IPS-18c (cell line): ENCODE measurements at regions not wholly inside any gene's neighbourhood (a gene's known extent, or its start where the extent isn't known, plus 50 kb on each side); places are given as distances from the start of the nearest gene placed in this dataset.
"Not testable (repeated sequence)": the region's sequence is repeated elsewhere in the genome, so short reads cannot be mapped to it uniquely, and the experiment has no call there.

Source experiments
- H3K4me3 ChIP-seq: 2 replicates; pipeline ENCODE4 v1.7.0; 2013; ENCODE audit warnings: low read depth, mild to moderate bottlenecking, low read length, moderate library complexity; ENCODE audit not compliant: insufficient read depth
- H3K9me3 ChIP-seq: one replicate; pipeline ENCODE4 v1.6.1; 2013; ENCODE audit warnings: mild to moderate bottlenecking, low read length, moderate library complexity; ENCODE audit not compliant: control insufficient read depth, insufficient read depth

DNA sequence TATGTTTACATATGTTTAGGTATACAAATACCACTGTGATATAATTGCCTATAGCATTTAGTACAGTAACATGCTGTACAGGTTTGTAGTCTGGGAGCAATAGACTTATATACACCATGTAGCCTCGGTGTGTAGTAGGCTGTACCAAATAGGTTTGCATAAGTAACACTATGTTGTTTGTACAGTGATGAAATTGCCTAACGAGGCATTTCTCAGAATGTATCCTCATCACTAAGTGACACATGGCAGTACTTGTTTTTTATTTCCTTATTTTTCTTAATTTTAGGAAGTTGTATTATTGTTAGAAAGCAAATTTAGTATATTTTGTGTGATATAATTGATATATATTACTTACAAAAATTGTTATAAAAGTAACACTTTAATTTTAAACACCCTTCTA, 840.9 kb downstream of the LTN1 start:
- Histone ChIP-seq H3K9me3 (no peaks in the 10 kb centered on the region), H3K4me3 (no peak overlapping the region)

DNA sequence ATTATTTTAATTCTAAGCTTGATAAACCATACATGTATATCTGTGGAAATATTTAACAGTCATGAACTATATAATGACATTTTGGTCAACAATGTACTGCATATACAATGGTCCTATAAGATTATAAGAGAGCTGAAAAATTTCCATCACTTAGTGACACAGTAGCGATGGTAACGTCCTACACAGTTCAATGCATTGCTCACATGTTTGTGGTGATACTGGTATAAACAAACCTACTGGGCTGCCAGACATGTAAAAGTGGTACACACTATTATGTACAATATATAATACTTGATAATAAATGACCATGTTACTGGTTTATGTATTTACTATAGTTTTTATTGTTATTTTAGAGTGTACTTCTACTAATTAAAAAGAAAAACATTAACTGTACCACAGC, 841.9 kb downstream of the LTN1 start:
- H3K9me3 ChIP-seq = no peaks in the 10 kb centered on the region

DNA sequence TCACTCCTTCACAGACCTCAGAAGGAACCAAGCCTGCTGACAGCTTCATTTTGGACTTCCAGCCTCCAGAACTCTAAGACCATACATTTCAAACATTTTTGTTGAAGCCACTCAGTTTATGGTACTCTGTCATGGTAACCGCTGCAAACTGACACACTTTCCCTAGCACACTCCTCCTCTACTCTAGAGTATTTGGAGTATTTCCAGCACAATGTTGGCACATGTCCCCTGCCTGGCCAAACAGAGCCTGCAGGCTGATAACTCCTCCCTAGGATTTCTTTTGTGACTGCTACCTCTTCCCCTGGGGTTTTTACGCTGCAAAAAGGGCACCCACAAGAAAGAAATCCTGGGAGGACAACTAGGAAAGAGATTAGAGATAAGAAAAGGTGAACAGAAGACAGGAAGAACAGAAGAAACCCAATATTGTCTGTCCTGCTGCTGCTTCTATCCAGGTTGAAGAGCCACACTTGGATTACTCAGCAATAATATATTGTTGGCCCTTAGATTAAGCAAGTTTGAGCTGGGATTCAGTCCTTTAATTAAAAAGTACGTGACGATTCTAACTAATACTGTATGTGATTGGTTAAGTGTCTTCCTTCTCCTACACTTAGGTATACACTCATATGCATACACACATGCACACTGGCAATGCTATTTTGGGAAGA, 844.1 kb downstream of the LTN1 start:
- Histone ChIP-seq H3K9me3 (no peaks in the 10 kb centered on the region), H3K4me3 (no peak overlapping the region)

More for the DNA sequence above, 841.9 kb downstream of the LTN1 start:
- H3K4me3 ChIP-seq = no peak overlapping the region

DNA sequence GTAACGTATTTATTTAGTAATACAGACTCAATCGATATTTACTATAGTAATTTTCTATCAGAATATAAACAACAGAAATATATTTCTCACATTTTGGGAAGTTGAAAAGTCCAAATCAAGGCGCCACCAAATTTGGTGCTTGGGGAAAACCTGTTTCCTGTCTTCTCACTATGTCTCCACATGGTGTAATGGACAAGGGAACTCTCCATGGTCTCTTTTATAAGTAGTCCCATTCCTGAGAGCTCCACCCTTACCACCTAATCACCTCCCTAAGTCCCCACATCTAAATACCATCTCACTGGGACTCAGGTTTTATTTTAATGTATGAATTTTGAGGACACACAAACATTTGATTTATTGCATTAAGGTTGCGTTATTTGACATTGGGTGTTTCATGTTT, 848.0 kb downstream of the LTN1 start:
- H3K9me3 ChIP-seq = no peaks in the 10 kb centered on the region

DNA sequence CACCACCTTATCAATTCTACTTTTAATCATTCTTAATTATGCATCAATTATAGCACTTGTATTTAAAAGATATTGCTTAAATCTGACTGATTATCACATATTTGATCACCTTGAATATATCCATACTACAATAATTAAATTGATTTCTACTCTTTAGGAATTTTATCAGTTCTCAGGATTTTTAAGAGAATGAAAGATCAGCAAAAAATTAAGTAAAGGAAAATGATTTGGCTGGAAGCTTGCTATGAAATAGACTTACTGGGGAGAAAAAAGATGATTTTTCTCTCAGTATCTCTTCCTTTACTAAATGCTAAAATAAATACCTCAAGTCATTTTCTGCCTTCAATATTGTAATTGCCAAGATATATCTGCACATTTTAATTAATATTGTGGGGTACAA, 848.6 kb downstream of the LTN1 start:
- Histone ChIP-seq H3K4me3 (no peak overlapping the region), H3K9me3 (no peaks in the 10 kb centered on the region)

More for the DNA sequence above, 848.0 kb downstream of the LTN1 start:
- H3K4me3 ChIP-seq = no peak overlapping the region

DNA sequence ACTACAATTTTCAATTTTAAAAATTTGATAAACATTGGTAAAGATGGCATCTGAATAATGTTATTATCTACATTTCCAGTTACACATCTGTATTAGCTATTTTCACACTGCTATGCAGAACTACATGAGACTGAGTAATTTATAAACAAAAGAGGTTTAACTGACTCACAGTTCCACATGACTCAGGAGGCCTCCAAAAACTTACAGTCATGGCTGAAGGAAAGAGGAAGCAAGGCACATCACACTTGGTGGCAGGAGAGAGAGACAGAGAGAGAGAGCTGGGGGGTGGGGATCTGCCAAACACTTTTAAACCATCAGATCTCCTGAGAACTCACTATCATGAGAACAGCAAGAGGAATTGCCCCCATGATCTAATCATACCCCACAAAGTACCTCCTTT, 850.0 kb downstream of the LTN1 start:
- H3K4me3 ChIP-seq = no peak overlapping the region
- no peaks in the 10 kb centered on the region for H3K9me3 ChIP-seq

DNA sequence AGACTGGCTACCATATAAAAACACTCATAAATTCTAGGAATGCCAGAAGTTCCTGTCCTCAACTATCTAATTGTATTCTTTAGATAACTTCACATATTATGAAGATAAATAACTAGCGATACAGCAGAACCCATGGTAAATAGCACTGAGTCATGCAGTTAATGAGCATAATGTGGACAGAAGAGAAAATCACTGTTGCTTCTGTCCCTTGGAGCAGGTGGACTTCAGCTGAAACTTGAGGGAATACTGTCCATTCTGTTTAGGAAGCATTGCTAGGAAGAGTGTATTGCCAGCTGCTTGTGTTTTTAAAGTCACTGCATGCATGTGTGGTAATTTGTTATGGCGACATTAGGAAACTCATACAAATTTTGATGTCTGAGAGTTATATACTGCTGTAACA, 854.4 kb downstream of the LTN1 start:
- Histone ChIP-seq H3K9me3 (no peaks in the 10 kb centered on the region), H3K4me3 (no peak overlapping the region)

DNA sequence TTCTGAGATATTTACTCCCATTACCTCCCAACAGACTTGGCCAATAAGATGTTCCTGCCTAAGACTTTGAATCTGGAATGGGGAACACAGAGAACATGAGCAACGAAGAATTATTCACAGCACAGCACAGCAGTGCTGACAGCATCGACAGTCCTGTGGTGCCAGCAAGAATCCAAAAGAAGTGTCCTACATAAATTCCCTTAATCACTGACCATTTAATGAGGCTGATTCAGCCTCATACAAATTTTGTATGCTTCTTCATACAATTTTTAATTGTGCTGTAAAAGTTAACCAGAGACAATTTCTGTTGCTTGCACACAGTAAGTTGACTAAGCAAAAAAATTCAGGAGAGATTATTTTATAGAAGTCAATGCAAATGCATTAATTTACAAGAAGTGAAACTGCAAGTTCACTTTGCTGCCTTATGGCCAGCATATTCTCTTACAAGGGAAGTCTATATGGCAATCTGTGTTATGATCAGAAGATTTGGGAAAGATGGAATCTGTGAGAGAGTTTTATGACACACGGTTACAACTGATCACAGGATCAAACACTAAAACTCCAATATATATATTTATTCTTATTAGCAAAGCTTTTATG, 855.9 kb downstream of the LTN1 start:
- no peaks in the 10 kb centered on the region for H3K9me3 ChIP-seq

DNA sequence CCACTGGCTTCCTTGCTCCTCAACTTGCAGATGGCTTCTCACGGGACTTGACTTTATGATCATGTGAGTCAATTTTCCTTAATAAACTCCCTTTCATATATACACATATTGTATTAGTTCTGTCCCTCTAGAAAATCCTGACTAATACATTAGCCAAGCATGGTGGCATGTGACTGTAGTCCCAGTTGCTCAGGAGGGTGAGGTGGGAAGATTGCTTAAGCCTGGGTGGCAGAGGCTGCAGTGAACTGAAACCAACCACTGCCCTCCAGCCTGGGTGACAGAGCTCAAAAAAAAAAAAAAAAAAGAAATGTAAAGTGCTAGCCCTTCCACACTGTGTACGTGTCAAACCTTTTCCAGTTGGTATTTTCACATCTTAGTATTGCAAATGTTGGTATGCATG, 857.0 kb downstream of the LTN1 start:
- Histone ChIP-seq H3K4me3 (no peak overlapping the region), H3K9me3 (no peaks in the 10 kb centered on the region)

More for the DNA sequence above, 855.9 kb downstream of the LTN1 start:
- H3K4me3 ChIP-seq = no peak overlapping the region

DNA sequence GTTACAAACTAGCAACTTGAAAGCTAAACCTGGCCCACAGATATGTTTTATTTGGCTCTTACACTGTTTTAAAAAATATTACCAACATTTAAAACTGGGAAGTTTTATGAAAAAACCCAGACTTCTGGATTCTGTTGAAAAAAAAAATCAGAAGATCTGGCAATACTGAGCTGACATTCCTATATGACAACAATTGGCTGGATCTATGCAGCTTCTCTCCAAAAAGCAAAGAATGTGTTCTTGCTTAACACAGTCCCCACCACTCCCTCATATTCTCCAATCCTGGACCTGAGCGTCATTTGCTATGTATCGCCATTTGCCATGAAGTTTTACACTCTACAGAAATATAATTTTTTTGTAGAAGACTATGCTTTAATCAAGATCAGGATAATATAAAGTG, 859.6 kb downstream of the LTN1 start:
- no peak overlapping the region for H3K4me3 ChIP-seq
- no peaks in the 10 kb centered on the region for H3K9me3 ChIP-seq

DNA sequence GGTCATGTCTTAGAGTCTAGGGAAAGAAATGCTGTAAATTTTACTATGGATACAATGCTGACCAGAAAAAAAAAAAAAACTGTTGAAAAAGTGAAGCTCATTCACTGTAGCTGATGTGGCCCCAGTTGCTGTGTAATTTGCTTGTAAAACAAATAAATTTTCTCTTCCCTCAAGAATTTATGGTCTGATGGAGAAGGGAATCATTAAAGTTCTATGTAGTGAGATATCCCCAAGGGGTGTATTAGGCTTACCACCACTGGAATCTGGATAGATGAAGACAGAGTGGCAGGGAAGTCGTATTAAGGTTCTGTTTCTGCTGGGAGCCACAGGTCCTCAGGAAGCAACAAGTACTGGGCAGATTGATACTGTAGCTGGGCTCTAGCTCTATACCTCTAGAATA, 860.0 kb downstream of the LTN1 start:
- no peak overlapping the region for H3K4me3 ChIP-seq
- no peaks in the 10 kb centered on the region for H3K9me3 ChIP-seq

DNA sequence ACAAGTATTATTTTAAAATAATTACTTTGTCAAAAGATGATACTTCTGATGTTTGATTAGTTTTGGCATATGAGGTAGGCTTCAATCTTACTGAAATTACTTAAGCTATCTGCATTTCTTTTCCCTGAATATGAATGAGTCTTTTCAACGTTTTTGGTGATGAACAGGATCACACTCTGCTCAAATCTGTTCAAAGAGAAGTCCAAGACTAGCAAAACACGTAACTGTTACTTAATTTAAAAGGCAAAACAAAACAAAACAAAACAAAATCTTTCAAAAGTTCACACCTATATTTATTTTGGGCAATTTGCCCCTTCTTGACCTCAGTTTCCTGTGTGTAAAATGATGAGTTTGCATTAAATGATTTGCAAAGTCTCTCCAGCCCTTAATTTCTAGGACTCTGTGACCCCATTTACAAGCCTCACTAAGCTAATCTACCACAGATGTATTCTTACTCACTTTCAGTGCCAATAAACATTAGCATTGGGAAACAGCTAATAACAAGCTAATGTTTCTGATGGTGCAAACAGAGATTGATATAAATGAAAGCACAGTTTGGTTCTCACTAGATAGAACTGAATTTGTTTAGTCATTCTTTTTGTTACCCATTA, 865.4 kb downstream of the LTN1 start:
- H3K9me3 ChIP-seq = no peaks in the 10 kb centered on the region
- no peak overlapping the region for H3K4me3 ChIP-seq

DNA sequence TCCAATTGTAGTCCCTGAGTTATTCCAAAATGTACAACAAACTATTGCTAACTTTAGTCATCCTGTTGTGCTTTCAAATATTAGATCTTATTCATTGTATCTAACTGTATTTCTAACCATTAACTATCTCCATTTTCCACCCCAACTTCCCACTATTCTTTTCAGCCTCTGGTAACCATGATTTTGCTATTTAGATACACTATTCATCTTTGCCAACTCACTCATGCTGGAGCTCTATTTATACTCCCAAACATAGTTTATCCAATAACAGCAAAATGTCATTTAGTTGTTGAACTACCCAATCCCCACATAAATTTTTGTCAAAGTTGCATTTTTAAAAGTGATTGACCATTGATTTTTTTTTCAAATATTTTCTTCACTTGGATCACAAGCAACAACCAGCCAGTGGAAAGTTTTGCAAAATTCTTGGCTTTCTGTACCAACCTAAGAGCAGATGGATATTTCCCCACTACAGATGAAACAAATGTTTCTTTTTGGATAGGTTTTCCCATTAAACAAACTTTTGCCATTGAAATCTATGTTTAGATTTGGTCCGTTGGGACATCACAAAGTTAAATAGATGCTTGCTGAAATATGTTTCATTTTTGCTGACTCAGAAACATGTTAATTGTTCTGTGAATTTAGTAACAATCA, 866.0 kb downstream of the LTN1 start:
- Histone ChIP-seq H3K9me3 (no peaks in the 10 kb centered on the region), H3K4me3 (no peak overlapping the region)

DNA sequence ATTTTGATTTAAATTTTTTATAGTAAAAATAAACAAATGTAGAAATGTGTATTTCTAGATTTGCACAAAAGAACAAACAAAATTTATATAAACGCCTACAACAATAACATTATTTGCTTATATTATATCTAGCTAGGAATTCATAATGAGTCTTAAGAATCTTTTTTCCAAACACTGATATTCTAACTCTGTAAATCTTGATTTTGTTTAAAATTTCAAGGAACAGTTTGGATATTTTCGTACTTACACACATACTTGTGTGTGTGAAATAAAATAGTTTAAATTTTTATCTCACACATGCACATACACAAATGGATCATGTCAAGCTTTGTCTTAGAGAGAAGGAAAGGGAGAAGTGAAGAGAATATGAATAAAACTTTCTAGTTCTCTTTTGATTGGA, 868.1 kb downstream of the LTN1 start:
- Histone ChIP-seq H3K9me3 (no peaks in the 10 kb centered on the region), H3K4me3 (no peak overlapping the region)

DNA sequence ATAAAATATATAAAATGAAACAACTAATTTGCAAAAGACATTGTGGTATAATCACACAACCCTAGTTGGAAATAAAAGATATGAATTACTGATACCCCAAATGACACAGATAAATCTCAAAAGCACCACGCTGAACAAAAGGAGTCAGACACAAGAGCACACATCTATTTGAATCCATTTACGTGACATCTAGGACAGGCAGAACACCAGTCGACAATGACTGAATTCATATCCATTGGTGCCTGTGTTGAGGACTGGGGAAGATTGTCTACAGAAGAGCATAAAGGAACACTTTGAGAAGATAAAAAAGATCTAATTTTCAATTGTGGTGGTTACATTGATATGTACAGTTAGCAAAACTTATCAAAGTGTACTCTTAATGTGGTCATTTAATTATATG, 874.1 kb downstream of the LTN1 start:
- H3K9me3 ChIP-seq = no peaks in the 10 kb centered on the region
- H3K4me3 ChIP-seq = no peak overlapping the region

DNA sequence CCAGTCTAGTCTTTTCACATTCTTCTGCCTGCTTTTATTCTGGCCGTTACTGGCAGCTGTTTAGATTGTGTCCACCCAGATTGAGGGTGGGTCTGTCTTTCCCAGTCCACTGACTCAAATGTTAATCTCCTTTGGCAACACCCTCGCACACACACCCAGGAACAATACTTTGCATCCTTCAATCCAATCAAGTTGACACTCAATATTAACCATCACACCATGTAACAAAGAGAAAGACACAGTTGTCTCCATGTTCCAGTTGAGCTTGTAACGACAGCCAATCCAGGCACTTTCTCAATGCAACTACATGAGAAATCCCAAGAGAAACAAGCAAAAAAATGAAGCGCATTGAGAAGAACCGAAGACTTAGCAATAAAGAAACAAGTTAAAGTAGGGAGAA, 877.7 kb downstream of the LTN1 start:
- H3K9me3 ChIP-seq, H3K4me3 ChIP-seq: not testable (repeated sequence)

DNA sequence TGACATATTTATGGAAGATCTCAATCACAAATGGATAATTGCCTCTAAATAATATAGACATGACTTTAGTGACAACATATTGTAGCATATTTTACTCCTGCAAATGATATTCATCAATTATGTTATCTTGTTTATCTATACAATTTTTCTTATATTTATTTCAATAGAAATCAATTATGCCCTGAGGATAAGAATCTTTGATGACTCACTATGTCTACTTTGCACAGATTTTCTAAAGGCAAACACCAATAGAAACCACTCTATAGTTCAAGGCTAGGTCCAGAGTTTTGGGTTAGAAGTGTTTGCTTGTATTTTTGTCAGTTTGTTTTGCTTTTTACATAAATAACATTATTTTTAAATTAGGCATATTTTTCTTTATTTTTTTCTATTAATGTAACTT, 879.0 kb downstream of the LTN1 start:
- H3K9me3 ChIP-seq = no peaks in the 10 kb centered on the region
- no peak overlapping the region for H3K4me3 ChIP-seq

DNA sequence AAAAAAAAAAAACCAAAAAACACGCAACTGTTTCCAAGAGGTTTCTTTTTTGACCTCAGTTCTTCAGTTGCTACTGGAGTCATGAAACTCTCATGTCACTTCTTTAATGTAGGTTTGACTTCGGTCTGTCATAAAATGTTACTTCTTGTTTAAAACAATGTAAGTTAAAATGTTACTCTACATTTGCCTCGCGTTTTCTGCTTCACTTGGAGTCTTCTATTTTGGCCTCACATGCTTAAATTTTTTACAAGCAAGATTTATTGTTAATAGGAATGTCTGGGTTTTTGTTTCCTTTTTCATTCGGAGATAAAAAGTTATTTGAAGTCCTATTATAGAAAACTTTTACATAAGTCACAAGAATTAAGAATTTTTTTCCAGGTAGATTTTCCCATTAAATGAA, 880.2 kb downstream of the LTN1 start:
- Histone ChIP-seq H3K9me3 (no peaks in the 10 kb centered on the region), H3K4me3 (no peak overlapping the region)
